ENCODE measurements at regions not wholly inside any gene's neighbourhood (a gene's known extent, or its start where the extent isn't known, plus 50 kb on each side); places are given as distances from the start of the nearest gene placed in this dataset.

- Histone ChIP-seq H3K4me3 (no peak overlapping the region), H2AFZ (no peak overlapping the region), H3K9me2 (ENCODE audit: insufficient read depth) (peaks cover 6% of the 10 kb centered on the region; the same call in 1 of the 2 replicates), H3K4me2 (no peak overlapping the region), H3K4me1 (ENCODE audit: insufficient read depth) (no peaks in the 10 kb centered on the region), H3F3A (replicated peaks; ENCODE audit: low read depth) (no peaks in the 10 kb centered on the region), H3K27ac (ENCODE audit: low read depth) (no peak overlapping the region), H3K27me3 (ENCODE audit: insufficient read depth) (no peaks in the 10 kb centered on the region), H3K79me2 (replicated peaks; ENCODE audit: insufficient read depth) (no peaks in the 10 kb centered on the region), H3K36me3 (ENCODE audit: insufficient read depth) (no peaks in the 10 kb centered on the region), H4K20me1 (replicated peaks; ENCODE audit: insufficient read depth) (no peaks in the 10 kb centered on the region)
- TF ChIP-seq NANOG (IDR thresholded peaks at IDR 0.05; ENCODE audit: borderline replicate concordance) (no peak), REST (IDR thresholded peaks at IDR 0.05; ENCODE audit: unreplicated experiment) (no peak)
- Mint-ChIP-seq H3K4me1 (peaks cover 15% of the 10 kb centered on the region; the same call in 2 of the 3 replicates), H3K27me3 (ENCODE audit: insufficient read depth, low read depth, poor library complexity) (no peaks in the 10 kb centered on the region), H3K9me3 (no peaks in the 10 kb centered on the region), H3K4me3 (no peak overlapping the region), H3K27ac (no peak overlapping the region), H3K36me3 (ENCODE audit: low read depth) (no peaks in the 10 kb centered on the region)
- no peak for ATAC-seq
- no peak for DNase-seq (ENCODE audit: low spot score)
Observed at GRCh38 chr20:11234181-11234580, 560.4 kb upstream of the JAG1 start.

- Histone ChIP-seq H3K36me3 (ENCODE audit: insufficient read depth) (no peaks in the 10 kb centered on the region), H3K27me3 (ENCODE audit: insufficient read depth) (no peaks in the 10 kb centered on the region), H3F3A (replicated peaks; ENCODE audit: low read depth) (no peaks in the 10 kb centered on the region), H3K9me2 (ENCODE audit: insufficient read depth) (peaks cover 6% of the 10 kb centered on the region; the same call in 1 of the 2 replicates), H4K20me1 (replicated peaks; ENCODE audit: insufficient read depth) (no peaks in the 10 kb centered on the region), H2AFZ (no peak overlapping the region; the same call in 1 of the 2 replicates), H3K4me3 (no peak overlapping the region), H3K4me1 (ENCODE audit: insufficient read depth) (no peaks in the 10 kb centered on the region), H3K79me2 (replicated peaks; ENCODE audit: insufficient read depth) (no peaks in the 10 kb centered on the region), H3K4me2 (no peak overlapping the region), H3K27ac (ENCODE audit: low read depth) (no peak overlapping the region)
- ATAC-seq, result no peak
- peaks cover 14% of the 10 kb centered on the region; the same call in 2 of the 3 replicates for H3K4me1 Mint-ChIP-seq
- no peaks in the 10 kb centered on the region for H3K36me3 Mint-ChIP-seq (ENCODE audit: low read depth)
- no peaks in the 10 kb centered on the region for H3K27me3 Mint-ChIP-seq (ENCODE audit: insufficient read depth, low read depth, poor library complexity)
- DNase-seq (ENCODE audit: low spot score), result no peak
- no peak overlapping the region; the same call in 1 of the 2 replicates for H3K27ac Mint-ChIP-seq
- no peaks in the 10 kb centered on the region for H3K9me3 Mint-ChIP-seq
- H3K4me3 Mint-ChIP-seq, result no peak overlapping the region
- TF ChIP-seq ETS1 (IDR thresholded peaks at IDR 0.05) (no peak), POLR2AphosphoS5 (IDR thresholded peaks at IDR 0.05; ENCODE audit: low read depth) (no peak), JUNB (IDR thresholded peaks at IDR 0.05; ENCODE audit: unreplicated experiment) (no peak), REST (IDR thresholded peaks at IDR 0.05; ENCODE audit: unreplicated experiment) (no peak), EZH2 (IDR thresholded peaks at IDR 0.05; ENCODE audit: low read depth, unreplicated experiment) (no peak)
- TF ChIP-seq, protein P1, sequence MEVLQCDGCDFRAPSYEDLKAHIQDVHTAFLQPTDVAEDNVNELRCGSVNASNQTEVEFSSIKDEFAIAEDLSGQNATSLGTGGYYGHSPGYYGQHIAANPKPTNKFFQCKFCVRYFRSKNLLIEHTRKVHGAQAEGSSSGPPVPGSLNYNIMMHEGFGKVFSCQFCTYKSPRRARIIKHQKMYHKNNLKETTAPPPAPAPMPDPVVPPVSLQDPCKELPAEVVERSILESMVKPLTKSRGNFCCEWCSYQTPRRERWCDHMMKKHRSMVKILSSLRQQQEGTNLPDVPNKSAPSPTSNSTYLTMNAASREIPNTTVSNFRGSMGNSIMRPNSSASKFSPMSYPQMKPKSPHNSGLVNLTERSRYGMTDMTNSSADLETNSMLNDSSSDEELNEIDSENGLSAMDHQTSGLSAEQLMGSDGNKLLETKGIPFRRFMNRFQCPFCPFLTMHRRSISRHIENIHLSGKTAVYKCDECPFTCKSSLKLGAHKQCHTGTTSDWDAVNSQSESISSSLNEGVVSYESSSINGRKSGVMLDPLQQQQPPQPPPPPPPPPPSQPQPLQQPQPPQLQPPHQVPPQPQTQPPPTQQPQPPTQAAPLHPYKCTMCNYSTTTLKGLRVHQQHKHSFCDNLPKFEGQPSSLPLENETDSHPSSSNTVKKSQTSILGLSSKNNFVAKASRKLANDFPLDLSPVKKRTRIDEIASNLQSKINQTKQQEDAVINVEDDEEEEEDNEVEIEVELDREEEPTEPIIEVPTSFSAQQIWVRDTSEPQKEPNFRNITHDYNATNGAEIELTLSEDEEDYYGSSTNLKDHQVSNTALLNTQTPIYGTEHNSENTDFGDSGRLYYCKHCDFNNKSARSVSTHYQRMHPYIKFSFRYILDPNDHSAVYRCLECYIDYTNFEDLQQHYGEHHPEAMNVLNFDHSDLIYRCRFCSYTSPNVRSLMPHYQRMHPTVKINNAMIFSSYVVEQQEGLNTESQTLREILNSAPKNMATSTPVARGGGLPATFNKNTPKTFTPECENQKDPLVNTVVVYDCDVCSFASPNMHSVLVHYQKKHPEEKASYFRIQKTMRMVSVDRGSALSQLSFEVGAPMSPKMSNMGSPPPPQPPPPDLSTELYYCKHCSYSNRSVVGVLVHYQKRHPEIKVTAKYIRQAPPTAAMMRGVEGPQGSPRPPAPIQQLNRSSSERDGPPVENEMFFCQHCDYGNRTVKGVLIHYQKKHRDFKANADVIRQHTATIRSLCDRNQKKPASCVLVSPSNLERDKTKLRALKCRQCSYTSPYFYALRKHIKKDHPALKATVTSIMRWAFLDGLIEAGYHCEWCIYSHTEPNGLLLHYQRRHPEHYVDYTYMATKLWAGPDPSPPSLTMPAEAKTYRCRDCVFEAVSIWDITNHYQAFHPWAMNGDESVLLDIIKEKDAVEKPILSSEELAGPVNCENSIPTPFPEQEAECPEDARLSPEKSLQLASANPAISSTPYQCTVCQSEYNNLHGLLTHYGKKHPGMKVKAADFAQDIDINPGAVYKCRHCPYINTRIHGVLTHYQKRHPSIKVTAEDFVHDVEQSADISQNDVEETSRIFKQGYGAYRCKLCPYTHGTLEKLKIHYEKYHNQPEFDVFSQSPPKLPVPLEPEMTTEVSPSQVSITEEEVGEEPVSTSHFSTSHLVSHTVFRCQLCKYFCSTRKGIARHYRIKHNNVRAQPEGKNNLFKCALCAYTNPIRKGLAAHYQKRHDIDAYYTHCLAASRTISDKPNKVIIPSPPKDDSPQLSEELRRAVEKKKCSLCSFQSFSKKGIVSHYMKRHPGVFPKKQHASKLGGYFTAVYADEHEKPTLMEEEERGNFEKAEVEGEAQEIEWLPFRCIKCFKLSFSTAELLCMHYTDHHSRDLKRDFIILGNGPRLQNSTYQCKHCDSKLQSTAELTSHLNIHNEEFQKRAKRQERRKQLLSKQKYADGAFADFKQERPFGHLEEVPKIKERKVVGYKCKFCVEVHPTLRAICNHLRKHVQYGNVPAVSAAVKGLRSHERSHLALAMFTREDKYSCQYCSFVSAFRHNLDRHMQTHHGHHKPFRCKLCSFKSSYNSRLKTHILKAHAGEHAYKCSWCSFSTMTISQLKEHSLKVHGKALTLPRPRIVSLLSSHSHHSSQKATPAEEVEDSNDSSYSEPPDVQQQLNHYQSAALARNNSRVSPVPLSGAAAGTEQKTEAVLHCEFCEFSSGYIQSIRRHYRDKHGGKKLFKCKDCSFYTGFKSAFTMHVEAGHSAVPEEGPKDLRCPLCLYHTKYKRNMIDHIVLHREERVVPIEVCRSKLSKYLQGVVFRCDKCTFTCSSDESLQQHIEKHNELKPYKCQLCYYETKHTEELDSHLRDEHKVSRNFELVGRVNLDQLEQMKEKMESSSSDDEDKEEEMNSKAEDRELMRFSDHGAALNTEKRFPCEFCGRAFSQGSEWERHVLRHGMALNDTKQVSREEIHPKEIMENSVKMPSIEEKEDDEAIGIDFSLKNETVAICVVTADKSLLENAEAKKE (CRISPR knock-in tag; IDR thresholded peaks at IDR 0.05), result no peak
Observed at GRCh38 chr20:11234608-11235007, 560.8 kb upstream of the JAG1 start.

Data from GM23338 (cell line).